Cardiac muscle cell (in vitro differentiated cells and primary cell): ENCODE measurements at regions not wholly inside any gene's neighbourhood (a gene's known extent, or its start where the extent isn't known, plus 50 kb on each side); places are given as distances from the start of the nearest gene placed in this dataset.
A peak's percentile ranks its signal among the peaks of the same experiment; 100 is the strongest.

Source experiments
- DNase-seq, 2 donors: peaks; one replicate each; pipeline versions ENCODE4 v3.0.0 to v3.0.0-alpha.2; 2010 to 2017; ENCODE audit warnings: low read depth in 1 of 2, low spot score in 1 of 2
- H3K27ac ChIP-seq: fragments of 200-600 bp; sonication (generic); 2 replicates; pipeline ENCODE4 v1.5.1; 2016
- H3K27me3 ChIP-seq: fragments of 200-600 bp; sonication (generic); 2 replicates; pipeline ENCODE4 v1.6.0; 2016; ENCODE audit warnings: control low read depth
- H3K36me3 ChIP-seq: fragments of 200-600 bp; sonication (generic); 2 replicates; pipeline ENCODE4 v1.5.1; 2016; ENCODE audit warnings: control low read depth
- H3K4me1 ChIP-seq: fragments of 200-600 bp; sonication (generic); 2 replicates; pipeline ENCODE4 v1.8.1; 2017; ENCODE audit warnings: low read depth, mild to moderate bottlenecking, mixed run types
- H3K4me3 ChIP-seq: fragments of 200-600 bp; sonication (generic); 2 replicates; pipeline ENCODE4 v1.5.1; 2016; ENCODE audit warnings: mild to moderate bottlenecking
- H3K9me3 ChIP-seq: fragments of 200-600 bp; sonication (generic); 2 replicates; pipeline ENCODE4 v1.5.1; 2017; ENCODE audit warnings: low read depth, mild to moderate bottlenecking, control low read depth
- CTCF ChIP-seq: IDR thresholded peaks from 2 replicates; pipeline ENCODE4 v1.5.1; 2012; ENCODE audit warnings: low read depth, mild to moderate bottlenecking, low read length

- no peak overlapping the region for H3K27ac ChIP-seq
- H3K4me1 ChIP-seq: no peaks in the 10 kb centered on the region
- no peak overlapping the region for H3K4me3 ChIP-seq
- DNase-seq: peak in 1 of 2 donors; percentile 25
- no peaks in the 10 kb centered on the region for H3K9me3 ChIP-seq
- H3K36me3 ChIP-seq: no peaks in the 10 kb centered on the region
- peaks cover 11% of the 10 kb centered on the region for H3K27me3 ChIP-seq
- peak; percentile 7 for TF ChIP-seq CTCF
Observed at GRCh38 chr4:181939199-181939945, 303.8 kb upstream of the TENM3 start.

- DNase-seq: no peak
- no peak for TF ChIP-seq CTCF
Observed at GRCh38 chr4:181944527-181944926, 298.7 kb upstream of the TENM3 start.

GRCh38 chr4:181946902-181947301, 296.3 kb upstream of the TENM3 start:
- no peaks in the 10 kb centered on the region for H3K4me1 ChIP-seq
- DNase-seq: no peak
- no peaks in the 10 kb centered on the region for H3K36me3 ChIP-seq
- H3K27ac ChIP-seq: no peak overlapping the region
- peaks cover 5% of the 10 kb centered on the region for H3K27me3 ChIP-seq
- H3K4me3 ChIP-seq: no peak overlapping the region
- no peak for TF ChIP-seq CTCF
- H3K9me3 ChIP-seq: no peaks in the 10 kb centered on the region

More at GRCh38 chr4:181944527-181944926, 298.7 kb upstream of the TENM3 start:
- H3K27me3 ChIP-seq: peaks cover 11% of the 10 kb centered on the region
- H3K9me3 ChIP-seq: no peaks in the 10 kb centered on the region
- H3K4me1 ChIP-seq: no peaks in the 10 kb centered on the region
- no peak overlapping the region for H3K4me3 ChIP-seq
- H3K27ac ChIP-seq: no peak overlapping the region
- no peaks in the 10 kb centered on the region for H3K36me3 ChIP-seq

- no peak for DNase-seq
- no peak overlapping the region for H3K27ac ChIP-seq
- no peak overlapping the region for H3K4me3 ChIP-seq
- H3K27me3 ChIP-seq: peaks cover 5% of the 10 kb centered on the region
- no peak for TF ChIP-seq CTCF
- no peaks in the 10 kb centered on the region for H3K4me1 ChIP-seq
- H3K9me3 ChIP-seq: no peaks in the 10 kb centered on the region
- H3K36me3 ChIP-seq: no peaks in the 10 kb centered on the region
Observed at GRCh38 chr4:181948839-181949382, 294.3 kb upstream of the TENM3 start.

GRCh38 chr4:181949704-181950312, 293.4 kb upstream of the TENM3 start:
- H3K4me1 ChIP-seq: no peaks in the 10 kb centered on the region
- TF ChIP-seq CTCF: no peak
- H3K9me3 ChIP-seq: no peaks in the 10 kb centered on the region
- H3K4me3 ChIP-seq: no peak overlapping the region
- no peak overlapping the region for H3K27ac ChIP-seq
- DNase-seq: no peak
- H3K36me3 ChIP-seq: no peaks in the 10 kb centered on the region
- peaks cover 4% of the 10 kb centered on the region for H3K27me3 ChIP-seq
